DND-41 (cell line): ENCODE measurements at regions not wholly inside any gene's neighbourhood (a gene's known extent, or its start where the extent isn't known, plus 50 kb on each side); places are given as distances from the start of the nearest gene placed in this dataset.

Experiments used
- ATAC-seq: fragments of 200-7000 bp; cut with Tn5 transposase; 3 replicates; pipeline ENCODE4 v1.9.1; 2021; ENCODE audit warnings: low read depth; ENCODE audit not compliant: insufficient read depth
- DNase-seq: peaks from one replicate; pipeline ENCODE4 v3.0.0-alpha.2; 2020
- H2AFZ ChIP-seq: 2 replicates; pipeline ENCODE4 v1.6.0; 2012; ENCODE audit warnings: low read depth, low read length
- H3K27ac ChIP-seq: 2 replicates; pipeline ENCODE4 v1.5.1; 2012; ENCODE audit warnings: low read length, inconsistent platforms
- H3K27me3 ChIP-seq: fragments of 200-600 bp; sonication (generic); 2 replicates; pipeline ENCODE4 v1.6.0; 2012; ENCODE audit warnings: low read length, mild to moderate bottlenecking, inconsistent platforms; ENCODE audit not compliant: insufficient read depth, poor library complexity
- H3K36me3 ChIP-seq: 2 replicates; pipeline ENCODE4 v1.5.1; 2012; ENCODE audit warnings: low read length, inconsistent platforms; ENCODE audit not compliant: insufficient read depth
- H3K4me1 ChIP-seq: 2 replicates; pipeline ENCODE4 v1.5.1; 2012; ENCODE audit warnings: mild to moderate bottlenecking, low read length; ENCODE audit not compliant: insufficient read depth
- H3K4me2 ChIP-seq: 2 replicates; pipeline ENCODE4 v1.6.0; 2012; ENCODE audit warnings: mild to moderate bottlenecking, moderate library complexity, low read length, inconsistent platforms; ENCODE audit not compliant: insufficient read depth
- H3K4me3 ChIP-seq, 2 experiments: fragments of 200-600 bp in 1 of 2; shearing (Covaris generic) in 1 of 2; 2 replicates each; pipeline ENCODE4 v1.5.1; 2012 to 2016; ENCODE audit warnings: inconsistent platforms in 2 of 2, low read length in 2 of 2, mild to moderate bottlenecking in 2 of 2, low read depth in 1 of 2, moderate library complexity in 1 of 2
- H3K79me2 ChIP-seq: 2 replicates; pipeline ENCODE4 v1.6.0; 2012; ENCODE audit warnings: low read length, inconsistent platforms; ENCODE audit not compliant: insufficient read depth
- H3K9ac ChIP-seq: 2 replicates; pipeline ENCODE4 v1.6.0; 2012; ENCODE audit warnings: low read depth, mild to moderate bottlenecking, inconsistent platforms, low read length, moderate library complexity
- H3K9me3 ChIP-seq: 2 replicates; pipeline ENCODE4 v1.5.1; 2012; ENCODE audit warnings: low read length, moderate library complexity, mild to moderate bottlenecking, inconsistent platforms; ENCODE audit not compliant: insufficient read depth, severe bottlenecking
- H4K20me1 ChIP-seq: 2 replicates; pipeline ENCODE4 v1.6.0; 2012; ENCODE audit warnings: low read length; ENCODE audit not compliant: insufficient read depth
- EZH2 ChIP-seq: IDR thresholded peaks from 3 replicates; pipeline ENCODE4 v1.6.1; 2012; ENCODE audit warnings: borderline replicate concordance, low read depth, mild to moderate bottlenecking, moderate library complexity, low read length, inconsistent platforms; ENCODE audit not compliant: severe bottlenecking
- TF ChIP-seq, protein P1 (sequence below): IDR thresholded peaks from 2 replicates; pipeline ENCODE4 v1.5.1; 2012; ENCODE audit warnings: borderline replicate concordance, low read length, moderate library complexity, mild to moderate bottlenecking; ENCODE audit not compliant: poor library complexity, severe bottlenecking; ENCODE audit errors: extremely low read depth

- Histone ChIP-seq H3K79me2 (no peaks in the 10 kb centered on the region), H3K4me2 (no peak overlapping the region), H4K20me1 (no peaks in the 10 kb centered on the region), H2AFZ (no peak overlapping the region), H3K9me3 (no peaks in the 10 kb centered on the region), H3K36me3 (no peaks in the 10 kb centered on the region), H3K4me1 (no peaks in the 10 kb centered on the region), H3K27ac (no peak overlapping the region), H3K4me3 (no peak overlapping the region), H3K27me3 (no peaks in the 10 kb centered on the region), H3K9ac (no peak overlapping the region)
- DNase-seq, result no peak
- TF ChIP-seq EZH2, result no peak
- TF ChIP-seq, protein P1, sequence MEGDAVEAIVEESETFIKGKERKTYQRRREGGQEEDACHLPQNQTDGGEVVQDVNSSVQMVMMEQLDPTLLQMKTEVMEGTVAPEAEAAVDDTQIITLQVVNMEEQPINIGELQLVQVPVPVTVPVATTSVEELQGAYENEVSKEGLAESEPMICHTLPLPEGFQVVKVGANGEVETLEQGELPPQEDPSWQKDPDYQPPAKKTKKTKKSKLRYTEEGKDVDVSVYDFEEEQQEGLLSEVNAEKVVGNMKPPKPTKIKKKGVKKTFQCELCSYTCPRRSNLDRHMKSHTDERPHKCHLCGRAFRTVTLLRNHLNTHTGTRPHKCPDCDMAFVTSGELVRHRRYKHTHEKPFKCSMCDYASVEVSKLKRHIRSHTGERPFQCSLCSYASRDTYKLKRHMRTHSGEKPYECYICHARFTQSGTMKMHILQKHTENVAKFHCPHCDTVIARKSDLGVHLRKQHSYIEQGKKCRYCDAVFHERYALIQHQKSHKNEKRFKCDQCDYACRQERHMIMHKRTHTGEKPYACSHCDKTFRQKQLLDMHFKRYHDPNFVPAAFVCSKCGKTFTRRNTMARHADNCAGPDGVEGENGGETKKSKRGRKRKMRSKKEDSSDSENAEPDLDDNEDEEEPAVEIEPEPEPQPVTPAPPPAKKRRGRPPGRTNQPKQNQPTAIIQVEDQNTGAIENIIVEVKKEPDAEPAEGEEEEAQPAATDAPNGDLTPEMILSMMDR, result no peak
- no peak for ATAC-seq
Measured at GRCh38 chr3:99471353-99472323, 166.8 kb upstream of the COL8A1 start.

- ATAC-seq, result no peak
- Histone ChIP-seq H2AFZ (no peak overlapping the region), H3K9ac (no peak overlapping the region), H4K20me1 (no peaks in the 10 kb centered on the region), H3K9me3 (no peaks in the 10 kb centered on the region), H3K27me3 (no peaks in the 10 kb centered on the region), H3K27ac (no peak overlapping the region), H3K4me2 (no peak overlapping the region), H3K79me2 (no peaks in the 10 kb centered on the region), H3K4me1 (no peaks in the 10 kb centered on the region), H3K36me3 (no peaks in the 10 kb centered on the region), H3K4me3 (no peak overlapping the region)
- no peak for TF ChIP-seq EZH2
- TF ChIP-seq, protein P1, result no peak
- DNase-seq, result no peak
Measured at GRCh38 chr3:99470841-99471240, 167.6 kb upstream of the COL8A1 start.

DNA sequence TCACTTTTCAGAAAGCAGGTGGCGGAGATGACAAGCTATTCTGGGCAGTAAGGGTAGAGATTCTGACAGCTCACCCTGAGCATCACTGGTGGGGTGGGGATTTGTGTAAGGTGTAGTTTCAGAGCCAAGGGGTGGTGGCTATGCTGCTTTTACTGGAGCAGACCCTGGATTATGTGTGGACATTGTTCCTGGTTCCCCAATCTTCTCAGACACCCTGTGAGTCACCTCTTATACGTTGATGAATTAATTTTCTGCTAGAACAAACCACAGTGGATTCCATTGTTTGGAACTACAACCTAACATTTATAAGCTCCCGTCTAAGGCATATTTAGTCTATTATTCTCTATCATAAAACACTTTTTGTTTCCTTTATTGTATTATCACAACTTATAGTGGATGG is 169.5 kb upstream of the COL8A1 start:
- Histone ChIP-seq H3K27me3 (no peaks in the 10 kb centered on the region), H3K9me3 (no peaks in the 10 kb centered on the region), H3K4me1 (no peaks in the 10 kb centered on the region), H3K79me2 (no peaks in the 10 kb centered on the region), H2AFZ (no peak overlapping the region), H3K4me3 (no peak overlapping the region), H3K27ac (no peak overlapping the region), H3K36me3 (no peaks in the 10 kb centered on the region), H3K4me2 (no peak overlapping the region), H3K9ac (no peak overlapping the region), H4K20me1 (no peaks in the 10 kb centered on the region)
- no peak for ATAC-seq
- no peak for DNase-seq
- TF ChIP-seq, protein P1, result no peak
- TF ChIP-seq EZH2, result no peak

DNA sequence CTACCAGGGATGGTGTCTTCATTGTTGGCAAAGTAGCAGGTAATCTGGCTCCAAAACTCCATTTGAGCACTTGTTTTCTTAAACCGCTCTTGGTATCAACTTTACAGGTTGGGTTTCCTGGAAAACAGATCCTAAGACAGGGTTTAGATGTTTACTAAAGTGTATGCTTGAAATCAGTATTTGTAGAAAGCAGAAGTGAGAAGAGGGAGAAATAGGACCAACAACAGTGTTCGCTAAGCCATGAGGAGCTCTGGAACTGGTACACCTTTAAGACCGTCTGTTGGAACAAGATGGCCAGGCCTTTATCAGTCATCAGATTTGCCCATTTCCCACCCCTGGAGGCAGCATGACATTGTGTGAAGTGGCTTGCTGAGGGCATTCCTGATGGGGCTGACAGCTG is 171.0 kb upstream of the COL8A1 start:
- Histone ChIP-seq H4K20me1 (no peaks in the 10 kb centered on the region), H3K27me3 (no peaks in the 10 kb centered on the region), H3K4me1 (no peaks in the 10 kb centered on the region), H3K4me2 (no peak overlapping the region), H3K36me3 (no peaks in the 10 kb centered on the region), H3K79me2 (no peaks in the 10 kb centered on the region), H3K4me3 (no peak overlapping the region), H3K9ac (no peak overlapping the region), H3K9me3 (no peaks in the 10 kb centered on the region), H2AFZ (no peak overlapping the region), H3K27ac (no peak overlapping the region)
- DNase-seq (no peak), ATAC-seq (no peak)
- TF ChIP-seq, protein P1, result no peak
- TF ChIP-seq EZH2, result no peak
